GM23338 (cell line): ENCODE measurements at regions not wholly inside any gene's neighbourhood (a gene's known extent, or its start where the extent isn't known, plus 50 kb on each side); places are given as distances from the start of the nearest gene placed in this dataset.

Experiments
- CREB1 ChIP-seq: fragments of 250-450 bp; sonication (Bioruptor Pico); IDR thresholded peaks from 2 replicates; pipeline ENCODE4 v1.5.0; 2020; ENCODE audit warnings: low read depth, mild to moderate bottlenecking, moderate library complexity
- EZH2 ChIP-seq: fragments of 200-600 bp; sonication (generic); IDR thresholded peaks from one replicate; pipeline ENCODE4 v1.8.0; 2017; ENCODE audit warnings: antibody characterized with exemption, mild to moderate bottlenecking, low read depth; ENCODE audit not compliant: unreplicated experiment
- POLR2AphosphoS5 ChIP-seq: IDR thresholded peaks from 2 replicates; pipeline ENCODE4 v1.6.1; 2016; ENCODE audit warnings: antibody characterized with exemption, low read depth
- STAT1 ChIP-seq: IDR thresholded peaks from one replicate; pipeline ENCODE4 v1.6.1; 2016; ENCODE audit warnings: antibody characterized with exemption; ENCODE audit not compliant: unreplicated experiment
- ZNF331 ChIP-seq: fragments of 250-450 bp; sonication (Bioruptor Pico); IDR thresholded peaks from 2 replicates; pipeline ENCODE4 v1.5.0; 2020; ENCODE audit warnings: low read depth, mild to moderate bottlenecking, moderate library complexity
- TF ChIP-seq, protein P1 (sequence below), 2 experiments: fragments of 200-600 bp in 1 of 2; sonication (generic) in 1 of 2; conservative IDR thresholded peaks; 2 replicates each; pipeline versions ENCODE4 v1.5.1 to v1.6.1; 2016 to 2017; ENCODE audit warnings: antibody characterized with exemption in 2 of 2, low read depth in 2 of 2, mild to moderate bottlenecking in 2 of 2, moderate library complexity in 1 of 2

GRCh38 chr2:191625446-191625845 is 52.5 kb upstream of the NABP1 start:
- TF ChIP-seq ZNF331 (CRISPR knock-in tag) = no peak
- TF ChIP-seq, protein P1, sequence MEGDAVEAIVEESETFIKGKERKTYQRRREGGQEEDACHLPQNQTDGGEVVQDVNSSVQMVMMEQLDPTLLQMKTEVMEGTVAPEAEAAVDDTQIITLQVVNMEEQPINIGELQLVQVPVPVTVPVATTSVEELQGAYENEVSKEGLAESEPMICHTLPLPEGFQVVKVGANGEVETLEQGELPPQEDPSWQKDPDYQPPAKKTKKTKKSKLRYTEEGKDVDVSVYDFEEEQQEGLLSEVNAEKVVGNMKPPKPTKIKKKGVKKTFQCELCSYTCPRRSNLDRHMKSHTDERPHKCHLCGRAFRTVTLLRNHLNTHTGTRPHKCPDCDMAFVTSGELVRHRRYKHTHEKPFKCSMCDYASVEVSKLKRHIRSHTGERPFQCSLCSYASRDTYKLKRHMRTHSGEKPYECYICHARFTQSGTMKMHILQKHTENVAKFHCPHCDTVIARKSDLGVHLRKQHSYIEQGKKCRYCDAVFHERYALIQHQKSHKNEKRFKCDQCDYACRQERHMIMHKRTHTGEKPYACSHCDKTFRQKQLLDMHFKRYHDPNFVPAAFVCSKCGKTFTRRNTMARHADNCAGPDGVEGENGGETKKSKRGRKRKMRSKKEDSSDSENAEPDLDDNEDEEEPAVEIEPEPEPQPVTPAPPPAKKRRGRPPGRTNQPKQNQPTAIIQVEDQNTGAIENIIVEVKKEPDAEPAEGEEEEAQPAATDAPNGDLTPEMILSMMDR (conservative IDR thresholded peaks at IDR 0.05; ENCODE audit: low read depth in 2 of 2) = no peak
- no peak for TF ChIP-seq CREB1 (CRISPR knock-in tag)
- no peak for TF ChIP-seq POLR2AphosphoS5
- no peak for TF ChIP-seq STAT1
- TF ChIP-seq EZH2 = no peak
